Lower leg skin (tissue), 4 donors: ENCODE measurements at regions not wholly inside any gene's neighbourhood (a gene's known extent, or its start where the extent isn't known, plus 50 kb on each side); places are given as distances from the start of the nearest gene placed in this dataset.

Experiments
- DNase-seq, 2 donors: peaks; one replicate each; pipeline ENCODE4 v3.0.0-alpha.2; 2019; ENCODE audit warnings: low spot score in 2 of 2
- H3K4me3 ChIP-seq: fragments of 200-600 bp; sonication (generic); 2 replicates; pipeline ENCODE4 v1.5.1; 2017; ENCODE audit warnings: mild to moderate bottlenecking, low read depth; ENCODE audit not compliant: poor library complexity, severe bottlenecking
- CTCF ChIP-seq, 3 donors: fragments of 450-650 bp; IDR thresholded peaks; one replicate each; pipeline ENCODE4 v1.5.1; 2016; ENCODE audit warnings: antibody characterized with exemption in 3 of 3, mild to moderate bottlenecking in 3 of 3, moderate library complexity in 2 of 3
- POLR2A ChIP-seq, 2 donors: fragments of 450-650 bp; IDR thresholded peaks; one replicate each; pipeline ENCODE4 v1.6.1; 2016 to 2017; ENCODE audit warnings: antibody characterized with exemption in 2 of 2, mild to moderate bottlenecking in 1 of 2, moderate library complexity in 1 of 2
- WGBS, 2 donors: methylation state at CpG; one replicate each; pipeline ENCODE4 v1.1.5; 2018; 5-methylcytosine and 5-hydroxymethylcytosine counted together
- intact Hi-C: fragments of 100-400 bp; cut with DNase I; formaldehyde crosslinking; loops from one replicate; pipeline ENCODE4 v1.15.0; 2023; ENCODE audit warnings: low total_unique reads

GRCh38 chr11:15696069-15696468, 581.3 kb downstream of the INSC start:
- WGBS, 2 donors = 81% methylated on average over 3 of the region's 3 CpGs
- intact Hi-C loops = no loop called here
- no peak for DNase-seq
- TF ChIP-seq POLR2A (IDR thresholded peaks at IDR 0.05) = no peak
- TF ChIP-seq CTCF (IDR thresholded peaks at IDR 0.05) = no peak
- H3K4me3 ChIP-seq = no peak overlapping the region

GRCh38 chr11:15697437-15698236, 582.9 kb downstream of the INSC start:
- intact Hi-C loops = no loop called here
- no peak overlapping the region for H3K4me3 ChIP-seq
- TF ChIP-seq POLR2A (IDR thresholded peaks at IDR 0.05) = no peak
- TF ChIP-seq CTCF (IDR thresholded peaks at IDR 0.05) = no peak
- no peak for DNase-seq
- 86 to 94% methylated on average over 6 of the region's 6 CpGs for WGBS, 2 donors

GRCh38 chr11:15698855-15699254, 584.1 kb downstream of the INSC start:
- no peak overlapping the region for H3K4me3 ChIP-seq
- TF ChIP-seq POLR2A (IDR thresholded peaks at IDR 0.05) = no peak
- TF ChIP-seq CTCF (IDR thresholded peaks at IDR 0.05) = no peak
- intact Hi-C loops = no loop called here
- no peak for DNase-seq
- WGBS, 2 donors = 87 to 91% methylated on average over 3 of the region's 3 CpGs

GRCh38 chr11:15699978-15700377, 585.3 kb downstream of the INSC start:
- DNase-seq = no peak
- intact Hi-C loops = no loop called here
- TF ChIP-seq CTCF (IDR thresholded peaks at IDR 0.05) = no peak
- no peak for TF ChIP-seq POLR2A (IDR thresholded peaks at IDR 0.05)
- H3K4me3 ChIP-seq = no peak overlapping the region
- 88 to 89% methylated on average over 3 of the region's 3 CpGs for WGBS, 2 donors

GRCh38 chr11:15700456-15700855, 585.7 kb downstream of the INSC start:
- H3K4me3 ChIP-seq = no peak overlapping the region
- WGBS, 2 donors = 86% methylated on average over 3 of the region's 3 CpGs
- TF ChIP-seq CTCF (IDR thresholded peaks at IDR 0.05) = no peak
- TF ChIP-seq POLR2A (IDR thresholded peaks at IDR 0.05) = no peak
- no peak for DNase-seq
- intact Hi-C loops = no loop called here

GRCh38 chr11:15704064-15704463, 589.3 kb downstream of the INSC start:
- no peak overlapping the region for H3K4me3 ChIP-seq
- no peak for DNase-seq
- 94 to 100% methylated on average over 1 of the region's 1 CpG for WGBS, 2 donors
- intact Hi-C loops = no loop called here
- no peak for TF ChIP-seq POLR2A (IDR thresholded peaks at IDR 0.05)
- TF ChIP-seq CTCF (IDR thresholded peaks at IDR 0.05) = no peak
